ENCODE measurements at regions not wholly inside any gene's neighbourhood (a gene's known extent, or its start where the extent isn't known, plus 50 kb on each side); places are given as distances from the start of the nearest gene placed in this dataset.

GRCh38 chr2:82120654-82121053 lies 1816.1 kb upstream of the LRRTM1 start:
- TF ChIP-seq, protein P1, sequence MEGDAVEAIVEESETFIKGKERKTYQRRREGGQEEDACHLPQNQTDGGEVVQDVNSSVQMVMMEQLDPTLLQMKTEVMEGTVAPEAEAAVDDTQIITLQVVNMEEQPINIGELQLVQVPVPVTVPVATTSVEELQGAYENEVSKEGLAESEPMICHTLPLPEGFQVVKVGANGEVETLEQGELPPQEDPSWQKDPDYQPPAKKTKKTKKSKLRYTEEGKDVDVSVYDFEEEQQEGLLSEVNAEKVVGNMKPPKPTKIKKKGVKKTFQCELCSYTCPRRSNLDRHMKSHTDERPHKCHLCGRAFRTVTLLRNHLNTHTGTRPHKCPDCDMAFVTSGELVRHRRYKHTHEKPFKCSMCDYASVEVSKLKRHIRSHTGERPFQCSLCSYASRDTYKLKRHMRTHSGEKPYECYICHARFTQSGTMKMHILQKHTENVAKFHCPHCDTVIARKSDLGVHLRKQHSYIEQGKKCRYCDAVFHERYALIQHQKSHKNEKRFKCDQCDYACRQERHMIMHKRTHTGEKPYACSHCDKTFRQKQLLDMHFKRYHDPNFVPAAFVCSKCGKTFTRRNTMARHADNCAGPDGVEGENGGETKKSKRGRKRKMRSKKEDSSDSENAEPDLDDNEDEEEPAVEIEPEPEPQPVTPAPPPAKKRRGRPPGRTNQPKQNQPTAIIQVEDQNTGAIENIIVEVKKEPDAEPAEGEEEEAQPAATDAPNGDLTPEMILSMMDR (conservative IDR thresholded peaks at IDR 0.05; ENCODE audit: low read depth, low read length) = no peak
- TF ChIP-seq EZH2 (IDR thresholded peaks at IDR 0.05; ENCODE audit: borderline replicate concordance, low read depth, low read length, poor library complexity, severe bottlenecking) = no peak

All from A673 (cell line).